HEK293 (cell line): ENCODE measurements at regions not wholly inside any gene's neighbourhood (a gene's known extent, or its start where the extent isn't known, plus 50 kb on each side); places are given as distances from the start of the nearest gene placed in this dataset.

Source experiments
- CTCF ChIA-PET: fragments of 350-600 bp; formaldehyde crosslinking; extraction: SDS; loops from one replicate; lab custom pipeline; 2021; ENCODE audit warnings: antibody characterized with exemption; lab: Yijun Ruan, JAX
- POLR2A ChIA-PET: fragments of 300-600 bp; formaldehyde crosslinking; extraction: SDS; loops from one replicate; lab custom pipeline; 2020; ENCODE audit warnings: antibody characterized with exemption, inconsistent platforms; lab: Yijun Ruan, JAX
- H3K27ac ChIP-seq: fragments of 200-500 bp; sonication (Bioruptor generic); 2 replicates; pipeline ENCODE4 v1.5.1; 2014; ENCODE audit warnings: low read depth, low read length, control low read depth, inconsistent platforms; ENCODE audit errors: extremely low read depth
- H3K36me3 ChIP-seq, 2 experiments: fragments of 200-500 bp in 1 of 2; sonication (Bioruptor generic) in 1 of 2; 1 replicate in 1 of 2; 2 replicates in 1 of 2; pipeline ENCODE4 v1.5.1; 2014 to 2017; ENCODE audit warnings: inconsistent platforms in 2 of 2, low read length in 2 of 2; ENCODE audit not compliant: control insufficient read depth in 2 of 2, insufficient read depth in 1 of 2
- H3K4me1 ChIP-seq: fragments of 200-500 bp; sonication (Bioruptor generic); 2 replicates; pipeline ENCODE4 v1.5.1; 2014; ENCODE audit warnings: mild to moderate bottlenecking, low read length, inconsistent platforms; ENCODE audit not compliant: control insufficient read depth, insufficient read depth
- H3K4me3 ChIP-seq: 2 replicates; pipeline ENCODE4 v1.5.1; 2011; ENCODE audit warnings: low read depth, mild to moderate bottlenecking, control low read depth, low read length, moderate library complexity
- H3K9me3 ChIP-seq: fragments of 200-500 bp; sonication (Bioruptor generic); 2 replicates; pipeline ENCODE4 v1.5.1; 2014; ENCODE audit warnings: low read depth, low read length, inconsistent platforms; ENCODE audit not compliant: control insufficient read depth, insufficient read depth
- KLF16 ChIP-seq: fragments of 450-650 bp; formaldehyde crosslinking; IDR thresholded peaks from 2 replicates; pipeline ENCODE4 v1.5.1; 2017; ENCODE audit warnings: missing biosample characterization, missing genetic modification characterization
- KLF7 ChIP-seq: fragments of 450-650 bp; formaldehyde crosslinking; IDR thresholded peaks from 2 replicates; pipeline ENCODE4 v1.5.1; 2016; ENCODE audit warnings: missing biosample characterization, missing genetic modification characterization, borderline replicate concordance
- OVOL3 ChIP-seq: fragments of 450-650 bp; formaldehyde crosslinking; IDR thresholded peaks from 2 replicates; pipeline ENCODE4 v1.5.1; 2016; ENCODE audit warnings: missing biosample characterization, missing genetic modification characterization
- PBX3 ChIP-seq: sonication (generic); formaldehyde crosslinking; IDR thresholded peaks from 2 replicates; pipeline ENCODE4 v1.8.1; 2022; ENCODE audit warnings: mild to moderate bottlenecking, moderate library complexity, missing genetic modification reagents
- REST ChIP-seq: fragments of 450-650 bp; formaldehyde crosslinking; IDR thresholded peaks from 2 replicates; pipeline ENCODE4 v1.5.1; 2016; ENCODE audit warnings: missing biosample characterization, missing genetic modification characterization
- WT1 ChIP-seq: fragments of 450-650 bp; formaldehyde crosslinking; IDR thresholded peaks from 2 replicates; pipeline ENCODE4 v1.5.1; 2016; ENCODE audit warnings: missing biosample characterization, missing genetic modification characterization
- ZNF114 ChIP-seq: fragments of 450-650 bp; formaldehyde crosslinking; IDR thresholded peaks from 2 replicates; pipeline ENCODE4 v1.5.0; 2017; ENCODE audit warnings: missing biosample characterization, missing genetic modification characterization
- ZNF169 ChIP-seq: fragments of 450-650 bp; formaldehyde crosslinking; IDR thresholded peaks from 2 replicates; pipeline ENCODE4 v1.5.1; 2016; ENCODE audit warnings: missing biosample characterization, missing genetic modification characterization
- ZNF221 ChIP-seq: fragments of 450-650 bp; formaldehyde crosslinking; IDR thresholded peaks from 2 replicates; pipeline ENCODE4 v1.5.1; 2017; ENCODE audit warnings: missing biosample characterization, missing genetic modification characterization, borderline replicate concordance
- ZNF280C ChIP-seq: fragments of 450-650 bp; formaldehyde crosslinking; IDR thresholded peaks from 2 replicates; pipeline ENCODE4 v1.5.1; 2016; ENCODE audit warnings: missing biosample characterization, missing genetic modification characterization
- ZNF394 ChIP-seq: fragments of 450-650 bp; formaldehyde crosslinking; IDR thresholded peaks from 2 replicates; pipeline ENCODE4 v1.5.1; 2016; ENCODE audit warnings: missing biosample characterization, missing genetic modification characterization, mild to moderate bottlenecking, moderate library complexity, borderline replicate concordance
- ZNF416 ChIP-seq: fragments of 450-650 bp; formaldehyde crosslinking; IDR thresholded peaks from 2 replicates; pipeline ENCODE4 v1.5.1; 2016; ENCODE audit warnings: missing biosample characterization, missing genetic modification characterization
- ZNF426 ChIP-seq: fragments of 450-650 bp; formaldehyde crosslinking; IDR thresholded peaks from 2 replicates; pipeline ENCODE4 v1.5.1; 2017; ENCODE audit warnings: missing biosample characterization, missing genetic modification characterization, mild to moderate bottlenecking, inconsistent platforms, moderate library complexity
- ZNF48 ChIP-seq: fragments of 450-650 bp; formaldehyde crosslinking; IDR thresholded peaks from 2 replicates; pipeline ENCODE4 v1.5.1; 2016; ENCODE audit warnings: missing biosample characterization, missing genetic modification characterization
- ZNF530 ChIP-seq: fragments of 450-650 bp; formaldehyde crosslinking; IDR thresholded peaks from 2 replicates; pipeline ENCODE4 v1.5.1; 2016; ENCODE audit warnings: low read depth, missing biosample characterization, missing genetic modification characterization
- ZNF701 ChIP-seq: fragments of 450-650 bp; formaldehyde crosslinking; IDR thresholded peaks from 2 replicates; pipeline ENCODE4 v1.5.1; 2016; ENCODE audit warnings: missing biosample characterization, missing genetic modification characterization
- ZNF747 ChIP-seq: fragments of 450-650 bp; formaldehyde crosslinking; IDR thresholded peaks from 2 replicates; pipeline ENCODE4 v1.5.1; 2016; ENCODE audit warnings: missing biosample characterization, missing genetic modification characterization
- ZNF768 ChIP-seq: fragments of 450-650 bp; formaldehyde crosslinking; IDR thresholded peaks from 2 replicates; pipeline ENCODE4 v1.5.1; 2018; ENCODE audit warnings: missing biosample characterization, mild to moderate bottlenecking, missing genetic modification characterization
- ZNF785 ChIP-seq: fragments of 450-650 bp; formaldehyde crosslinking; IDR thresholded peaks from 2 replicates; pipeline ENCODE4 v1.5.1; 2016; ENCODE audit warnings: missing biosample characterization, missing genetic modification characterization
- ZSCAN4 ChIP-seq: fragments of 450-650 bp; formaldehyde crosslinking; IDR thresholded peaks from 2 replicates; pipeline ENCODE4 v1.5.1; 2017; ENCODE audit warnings: missing biosample characterization, missing genetic modification characterization

GRCh38 chr4:72977936-72978485, 91.5 kb downstream of the COX18 start:
- peaks cover 5% of the 10 kb centered on the region; the same call in 1 of the 2 replicates for H3K4me1 ChIP-seq
- TF ChIP-seq ZNF416 (tag by site-specific recombination) (no peak), ZNF530 (tag by site-specific recombination) (no peak), REST (tag by site-specific recombination) (no peak), ZNF221 (tag by site-specific recombination) (no peak), OVOL3 (tag by site-specific recombination) (no peak), WT1 (tag by site-specific recombination) (no peak), ZNF394 (no peak), PBX3 (no peak)
- H3K27ac ChIP-seq, result no peak overlapping the region
- POLR2A ChIA-PET, result no interaction called here
- H3K4me3 ChIP-seq, result no peak overlapping the region
- H3K9me3 ChIP-seq, result no peaks in the 10 kb centered on the region
- CTCF ChIA-PET, result no interaction called here
- H3K36me3 ChIP-seq, result no peaks in the 10 kb centered on the region

- CTCF ChIA-PET, result interaction anchor here (0.8 kb wide), 1 partner anchor 680 kb away, joined by 3 read pairs; no protein-coding TSS in a partner anchor
- Histone ChIP-seq H3K27ac (no peak overlapping the region), H3K9me3 (no peaks in the 10 kb centered on the region), H3K4me1 (peaks cover 5% of the 10 kb centered on the region; the same call in 1 of the 2 replicates), H3K4me3 (no peak overlapping the region), H3K36me3 (no peaks in the 10 kb centered on the region)
- TF ChIP-seq ZNF114 (no peak), ZNF280C (no peak), KLF16 (tag by site-specific recombination) (no peak), ZNF426 (tag by site-specific recombination) (no peak), ZNF169 (tag by site-specific recombination) (no peak), ZNF48 (no peak), ZNF701 (tag by site-specific recombination) (no peak), ZNF785 (no peak), ZNF768 (tag by site-specific recombination) (no peak), ZSCAN4 (no peak), KLF7 (no peak), ZNF747 (no peak)
- POLR2A ChIA-PET, result no interaction called here
Observed at GRCh38 chr4:72975488-72975784, 94.1 kb downstream of the COX18 start.
